GM12878 (cell line): ENCODE measurements at regions not wholly inside any gene's neighbourhood (a gene's known extent, or its start where the extent isn't known, plus 50 kb on each side); places are given as distances from the start of the nearest gene placed in this dataset.

ENCODE experiments used
- BCL11A ChIP-seq: IDR thresholded peaks from 2 replicates; pipeline ENCODE4 v1.6.1; 2011; ENCODE audit warnings: low read depth, low read length
- CEBPB ChIP-seq, 2 experiments: fragments of 150-350 bp in 1 of 2; IDR thresholded peaks; 2 replicates each; pipeline ENCODE4 v1.6.1; 2012 to 2014; ENCODE audit warnings: low read depth in 2 of 2, low read length in 2 of 2, borderline replicate concordance in 1 of 2, inconsistent platforms in 1 of 2
- EP300 ChIP-seq, 2 experiments: fragments of 150-350 bp in 1 of 2; IDR thresholded peaks; 2 replicates each; pipeline ENCODE4 v1.6.1; 2011 to 2012; ENCODE audit warnings: low read depth in 2 of 2, low read length in 2 of 2, borderline replicate concordance in 1 of 2, improper control_type of control experiment in 1 of 2, inconsistent platforms in 1 of 2; ENCODE audit not compliant: control insufficient read depth in 1 of 2
- ESRRA ChIP-seq: IDR thresholded peaks from 2 replicates; pipeline ENCODE4 v1.6.1; 2012; ENCODE audit warnings: mild to moderate bottlenecking, low read length, improper control_type of control experiment
- MEF2A ChIP-seq: IDR thresholded peaks from 2 replicates; pipeline ENCODE4 v1.6.1; 2011; ENCODE audit warnings: low read depth, mild to moderate bottlenecking, low read length, moderate library complexity; ENCODE audit not compliant: insufficient read depth
- MXI1 ChIP-seq: fragments of 150-350 bp; IDR thresholded peaks from 2 replicates; pipeline ENCODE4 v1.6.1; 2011; ENCODE audit warnings: low read depth, mild to moderate bottlenecking, inconsistent platforms, low read length, improper control_type of control experiment
- YY1 ChIP-seq: IDR thresholded peaks from 2 replicates; pipeline ENCODE4 v1.6.1; 2011; ENCODE audit warnings: low read depth, mild to moderate bottlenecking, low read length
- ZNF622 ChIP-seq: fragments of 450-650 bp; IDR thresholded peaks from 2 replicates; pipeline ENCODE4 v1.6.1; 2017; ENCODE audit warnings: mild to moderate bottlenecking, inconsistent platforms
- TF ChIP-seq, protein P1 (sequence below), 3 experiments: IDR thresholded peaks in 2 of 3; conservative IDR thresholded peaks in 1 of 3; 2 replicates each; pipeline ENCODE4 v1.5.1; 2011; ENCODE audit warnings: low read depth in 3 of 3, low read length in 3 of 3, mild to moderate bottlenecking in 3 of 3, control low read depth in 2 of 3, moderate library complexity in 2 of 3, inconsistent platforms in 1 of 3, mixed read lengths in 1 of 3; ENCODE audit not compliant: control insufficient read depth in 2 of 3, insufficient read depth in 1 of 3; ENCODE audit errors: extremely low read depth in 1 of 3
- TF ChIP-seq, protein P2 (sequence below): IDR thresholded peaks from 2 replicates; pipeline ENCODE4 v1.6.1; 2011; ENCODE audit warnings: low read depth, mild to moderate bottlenecking, low read length, moderate library complexity, borderline replicate concordance; ENCODE audit errors: extremely low read depth

DNA sequence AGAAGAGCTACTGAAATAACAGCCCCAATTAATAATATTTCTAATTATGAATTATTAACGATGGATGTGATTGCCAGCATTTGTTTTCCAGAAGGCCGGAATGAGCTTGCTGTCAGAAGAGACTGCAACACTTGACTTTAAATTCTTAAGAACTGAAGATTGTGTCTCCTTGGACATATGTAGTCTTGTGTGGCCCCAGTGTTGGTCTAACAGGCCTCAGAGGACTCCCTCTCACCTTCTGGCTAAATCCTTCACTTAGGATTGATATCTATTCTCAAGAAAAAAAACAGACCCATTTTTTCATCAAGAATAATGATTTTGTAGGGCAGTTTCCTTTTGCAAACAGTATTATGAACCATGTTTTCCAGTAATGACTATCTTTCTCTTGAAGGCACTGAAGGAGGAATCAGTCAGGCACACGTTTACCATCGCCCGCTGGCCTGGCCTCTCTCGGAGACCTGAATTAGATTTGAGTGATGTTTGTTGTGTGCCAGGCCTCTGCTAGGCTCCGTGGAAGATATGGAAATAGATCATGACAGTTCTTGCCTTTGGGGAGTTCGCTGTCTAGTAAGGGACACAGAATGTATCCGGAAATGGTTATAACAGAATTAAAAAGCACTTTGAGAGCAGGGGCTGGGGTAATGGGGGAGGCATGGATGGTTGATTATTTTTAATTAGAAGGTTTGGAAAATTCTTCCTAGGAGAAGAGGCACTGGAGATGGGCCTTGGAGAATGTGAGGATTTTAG, 258.0 kb downstream of the MYCN start:
- TF ChIP-seq, protein P1, sequence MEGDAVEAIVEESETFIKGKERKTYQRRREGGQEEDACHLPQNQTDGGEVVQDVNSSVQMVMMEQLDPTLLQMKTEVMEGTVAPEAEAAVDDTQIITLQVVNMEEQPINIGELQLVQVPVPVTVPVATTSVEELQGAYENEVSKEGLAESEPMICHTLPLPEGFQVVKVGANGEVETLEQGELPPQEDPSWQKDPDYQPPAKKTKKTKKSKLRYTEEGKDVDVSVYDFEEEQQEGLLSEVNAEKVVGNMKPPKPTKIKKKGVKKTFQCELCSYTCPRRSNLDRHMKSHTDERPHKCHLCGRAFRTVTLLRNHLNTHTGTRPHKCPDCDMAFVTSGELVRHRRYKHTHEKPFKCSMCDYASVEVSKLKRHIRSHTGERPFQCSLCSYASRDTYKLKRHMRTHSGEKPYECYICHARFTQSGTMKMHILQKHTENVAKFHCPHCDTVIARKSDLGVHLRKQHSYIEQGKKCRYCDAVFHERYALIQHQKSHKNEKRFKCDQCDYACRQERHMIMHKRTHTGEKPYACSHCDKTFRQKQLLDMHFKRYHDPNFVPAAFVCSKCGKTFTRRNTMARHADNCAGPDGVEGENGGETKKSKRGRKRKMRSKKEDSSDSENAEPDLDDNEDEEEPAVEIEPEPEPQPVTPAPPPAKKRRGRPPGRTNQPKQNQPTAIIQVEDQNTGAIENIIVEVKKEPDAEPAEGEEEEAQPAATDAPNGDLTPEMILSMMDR (IDR thresholded peaks at IDR 0.05 in 2 of 3, conservative IDR thresholded peaks at IDR 0.05 in 1 of 3; ENCODE audit: control insufficient read depth in 2 of 3, extremely low read depth in 1 of 3, insufficient read depth in 1 of 3, low read depth in 3 of 3, low read length in 3 of 3) = no peak
- TF ChIP-seq YY1 (no peak), ESRRA (no peak), MEF2A (no peak), BCL11A (no peak), ZNF622 (no peak), CEBPB (IDR thresholded peaks at IDR 0.05; ENCODE audit: borderline replicate concordance in 1 of 2, low read depth in 2 of 2, low read length in 2 of 2) (no peak), EP300 (IDR thresholded peaks at IDR 0.05; ENCODE audit: borderline replicate concordance in 1 of 2, control insufficient read depth in 1 of 2, low read depth in 2 of 2, low read length in 2 of 2) (no peak), MXI1 (no peak)
- TF ChIP-seq, protein P2, sequence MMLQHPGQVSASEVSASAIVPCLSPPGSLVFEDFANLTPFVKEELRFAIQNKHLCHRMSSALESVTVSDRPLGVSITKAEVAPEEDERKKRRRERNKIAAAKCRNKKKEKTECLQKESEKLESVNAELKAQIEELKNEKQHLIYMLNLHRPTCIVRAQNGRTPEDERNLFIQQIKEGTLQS = no peak
